ENCODE measurements at regions not wholly inside any gene's neighbourhood (a gene's known extent, or its start where the extent isn't known, plus 50 kb on each side); places are given as distances from the start of the nearest gene placed in this dataset.
A peak's percentile ranks its signal among the peaks of the same experiment; 100 is the strongest.

DNA sequence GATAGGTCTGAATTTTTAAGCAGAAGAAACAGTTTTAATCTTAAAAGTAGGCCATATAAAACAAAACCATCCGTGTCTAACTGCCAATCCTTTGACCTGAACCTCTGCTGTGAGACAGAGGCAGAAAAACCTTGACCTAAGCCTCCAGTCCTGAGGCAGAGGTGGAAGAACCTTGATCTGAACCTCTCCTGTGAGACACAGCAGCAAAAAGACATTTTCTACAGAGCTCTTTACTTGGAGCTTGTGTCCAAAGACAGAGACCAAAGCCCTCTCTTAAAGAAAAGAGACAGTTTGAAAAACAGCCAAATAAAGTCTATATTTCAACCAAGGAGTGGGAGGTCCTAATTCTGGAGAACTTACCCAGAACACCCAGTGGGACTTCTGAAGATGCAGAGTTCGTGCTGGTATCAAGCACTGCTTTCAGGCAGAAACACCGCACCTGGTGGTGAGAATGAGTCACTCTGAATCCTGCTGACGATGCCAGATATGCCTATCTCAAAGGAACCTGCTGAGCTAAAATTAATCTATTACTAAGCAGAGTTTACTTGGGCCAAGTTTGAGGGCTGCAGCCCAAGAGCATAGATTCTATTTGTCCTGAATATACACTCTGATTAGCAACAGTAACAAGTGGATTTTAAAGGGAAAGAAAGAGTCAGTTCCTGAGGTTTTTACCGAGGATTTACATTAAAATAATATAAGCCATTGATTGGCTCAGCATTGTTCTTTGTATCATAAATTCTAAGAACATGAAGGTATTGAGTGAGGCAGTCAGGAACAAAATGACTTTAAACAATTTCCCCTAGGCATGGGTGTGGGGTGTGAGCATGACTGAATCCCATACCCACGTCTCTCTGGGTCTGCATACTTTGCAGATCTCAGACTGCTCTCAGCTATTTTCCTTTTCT lies 806.4 kb downstream of the TRIB2 start (continued):
- TF ChIP-seq, protein P1, sequence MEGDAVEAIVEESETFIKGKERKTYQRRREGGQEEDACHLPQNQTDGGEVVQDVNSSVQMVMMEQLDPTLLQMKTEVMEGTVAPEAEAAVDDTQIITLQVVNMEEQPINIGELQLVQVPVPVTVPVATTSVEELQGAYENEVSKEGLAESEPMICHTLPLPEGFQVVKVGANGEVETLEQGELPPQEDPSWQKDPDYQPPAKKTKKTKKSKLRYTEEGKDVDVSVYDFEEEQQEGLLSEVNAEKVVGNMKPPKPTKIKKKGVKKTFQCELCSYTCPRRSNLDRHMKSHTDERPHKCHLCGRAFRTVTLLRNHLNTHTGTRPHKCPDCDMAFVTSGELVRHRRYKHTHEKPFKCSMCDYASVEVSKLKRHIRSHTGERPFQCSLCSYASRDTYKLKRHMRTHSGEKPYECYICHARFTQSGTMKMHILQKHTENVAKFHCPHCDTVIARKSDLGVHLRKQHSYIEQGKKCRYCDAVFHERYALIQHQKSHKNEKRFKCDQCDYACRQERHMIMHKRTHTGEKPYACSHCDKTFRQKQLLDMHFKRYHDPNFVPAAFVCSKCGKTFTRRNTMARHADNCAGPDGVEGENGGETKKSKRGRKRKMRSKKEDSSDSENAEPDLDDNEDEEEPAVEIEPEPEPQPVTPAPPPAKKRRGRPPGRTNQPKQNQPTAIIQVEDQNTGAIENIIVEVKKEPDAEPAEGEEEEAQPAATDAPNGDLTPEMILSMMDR (IDR thresholded peaks at IDR 0.05 in 2 of 3, conservative IDR thresholded peaks at IDR 0.05 in 1 of 3; ENCODE audit: control insufficient read depth in 2 of 3, extremely low read depth in 1 of 3, insufficient read depth in 1 of 3, low read depth in 3 of 3, low read length in 3 of 3): peak; percentile 29 to 36 (median 32); a peak in 5 of 6 replicates
- TF ChIP-seq CREM (IDR thresholded peaks at IDR 0.05; ENCODE audit: low read depth) (peak; percentile 59), CHD2 (IDR thresholded peaks at IDR 0.05; ENCODE audit: borderline replicate concordance, low read depth, low read length) (0 out of 2 replicates have a peak, but pooled peaks have one; percentile 34), DPF2 (IDR thresholded peaks at IDR 0.05) (peak; percentile 72), MTA2 (IDR thresholded peaks at IDR 0.05; ENCODE audit: low read depth) (peak; percentile 48), SPI1 (IDR thresholded peaks at IDR 0.05; ENCODE audit: borderline replicate concordance, insufficient read depth, low read depth, low read length) (no peak), PML (IDR thresholded peaks at IDR 0.05; ENCODE audit: low read length) (peak; percentile 39; the same call in 1 of the 2 replicates), IKZF1 (conservative IDR thresholded peaks at IDR 0.05) (peak; percentile 39), RAD21 (IDR thresholded peaks at IDR 0.05; ENCODE audit: insufficient read depth, low read depth, low read length) (peak; percentile 47; the same call in 1 of the 2 replicates), NFYA (IDR thresholded peaks at IDR 0.05; ENCODE audit: borderline replicate concordance, low read depth, low read length) (no peak), ZNF622 (IDR thresholded peaks at IDR 0.05) (no peak), CHD1 (IDR thresholded peaks at IDR 0.05; ENCODE audit: low read depth, low read length) (no peak), MEF2B (IDR thresholded peaks at IDR 0.05; ENCODE audit: partially characterized antibody, poor library complexity, severe bottlenecking) (peak; percentile 49), IRF4 (IDR thresholded peaks at IDR 0.05; ENCODE audit: low read depth, low read length) (peak; percentile 64; the same call in 1 of the 2 replicates), BCL11A (IDR thresholded peaks at IDR 0.05; ENCODE audit: low read depth, low read length) (peak; percentile 76), NFXL1 (IDR thresholded peaks at IDR 0.05; ENCODE audit: borderline replicate concordance) (no peak), POU2F2 (IDR thresholded peaks at IDR 0.05; ENCODE audit: borderline replicate concordance, low read depth, low read length) (peak; percentile 57; the same call in 1 of the 3 replicates), MEF2A (IDR thresholded peaks at IDR 0.05; ENCODE audit: insufficient read depth, low read depth, low read length) (peak; percentile 72), POLR2AphosphoS5 (IDR thresholded peaks at IDR 0.05; ENCODE audit: low read length) (peak; percentile 71; the same call in 1 of the 2 replicates), EED (IDR thresholded peaks at IDR 0.05; ENCODE audit: low read depth) (peak; percentile 78), RUNX3 (IDR thresholded peaks at IDR 0.05; ENCODE audit: low read length) (peak; percentile 73), KAT2A (conservative IDR thresholded peaks at IDR 0.05; ENCODE audit: control insufficient read depth, low read depth, low read length) (no peak), TCF12 (IDR thresholded peaks at IDR 0.05; ENCODE audit: low read depth, low read length) (peak; percentile 92)
- TF ChIP-seq, protein P2, sequence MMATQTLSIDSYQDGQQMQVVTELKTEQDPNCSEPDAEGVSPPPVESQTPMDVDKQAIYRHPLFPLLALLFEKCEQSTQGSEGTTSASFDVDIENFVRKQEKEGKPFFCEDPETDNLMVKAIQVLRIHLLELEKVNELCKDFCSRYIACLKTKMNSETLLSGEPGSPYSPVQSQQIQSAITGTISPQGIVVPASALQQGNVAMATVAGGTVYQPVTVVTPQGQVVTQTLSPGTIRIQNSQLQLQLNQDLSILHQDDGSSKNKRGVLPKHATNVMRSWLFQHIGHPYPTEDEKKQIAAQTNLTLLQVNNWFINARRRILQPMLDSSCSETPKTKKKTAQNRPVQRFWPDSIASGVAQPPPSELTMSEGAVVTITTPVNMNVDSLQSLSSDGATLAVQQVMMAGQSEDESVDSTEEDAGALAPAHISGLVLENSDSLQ (IDR thresholded peaks at IDR 0.05): peak; percentile 13; the same call in 1 of the 2 replicates
- TF ChIP-seq, protein P3, sequence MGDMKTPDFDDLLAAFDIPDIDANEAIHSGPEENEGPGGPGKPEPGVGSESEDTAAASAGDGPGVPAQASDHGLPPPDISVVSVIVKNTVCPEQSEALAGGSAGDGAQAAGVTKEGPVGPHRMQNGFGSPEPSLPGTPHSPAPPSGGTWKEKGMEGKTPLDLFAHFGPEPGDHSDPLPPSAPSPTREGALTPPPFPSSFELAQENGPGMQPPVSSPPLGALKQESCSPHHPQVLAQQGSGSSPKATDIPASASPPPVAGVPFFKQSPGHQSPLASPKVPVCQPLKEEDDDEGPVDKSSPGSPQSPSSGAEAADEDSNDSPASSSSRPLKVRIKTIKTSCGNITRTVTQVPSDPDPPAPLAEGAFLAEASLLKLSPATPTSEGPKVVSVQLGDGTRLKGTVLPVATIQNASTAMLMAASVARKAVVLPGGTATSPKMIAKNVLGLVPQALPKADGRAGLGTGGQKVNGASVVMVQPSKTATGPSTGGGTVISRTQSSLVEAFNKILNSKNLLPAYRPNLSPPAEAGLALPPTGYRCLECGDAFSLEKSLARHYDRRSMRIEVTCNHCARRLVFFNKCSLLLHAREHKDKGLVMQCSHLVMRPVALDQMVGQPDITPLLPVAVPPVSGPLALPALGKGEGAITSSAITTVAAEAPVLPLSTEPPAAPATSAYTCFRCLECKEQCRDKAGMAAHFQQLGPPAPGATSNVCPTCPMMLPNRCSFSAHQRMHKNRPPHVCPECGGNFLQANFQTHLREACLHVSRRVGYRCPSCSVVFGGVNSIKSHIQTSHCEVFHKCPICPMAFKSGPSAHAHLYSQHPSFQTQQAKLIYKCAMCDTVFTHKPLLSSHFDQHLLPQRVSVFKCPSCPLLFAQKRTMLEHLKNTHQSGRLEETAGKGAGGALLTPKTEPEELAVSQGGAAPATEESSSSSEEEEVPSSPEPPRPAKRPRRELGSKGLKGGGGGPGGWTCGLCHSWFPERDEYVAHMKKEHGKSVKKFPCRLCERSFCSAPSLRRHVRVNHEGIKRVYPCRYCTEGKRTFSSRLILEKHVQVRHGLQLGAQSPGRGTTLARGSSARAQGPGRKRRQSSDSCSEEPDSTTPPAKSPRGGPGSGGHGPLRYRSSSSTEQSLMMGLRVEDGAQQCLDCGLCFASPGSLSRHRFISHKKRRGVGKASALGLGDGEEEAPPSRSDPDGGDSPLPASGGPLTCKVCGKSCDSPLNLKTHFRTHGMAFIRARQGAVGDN (IDR thresholded peaks at IDR 0.05): peak; percentile 45; the same call in 1 of the 2 replicates
